Mucosa of descending colon (tissue), 3 donors: ENCODE measurements at regions not wholly inside any gene's neighbourhood (a gene's known extent, or its start where the extent isn't known, plus 50 kb on each side); places are given as distances from the start of the nearest gene placed in this dataset.

ENCODE experiments used
- ATAC-seq: fragments of 200-7000 bp; cut with Tn5 transposase; one replicate; pipeline ENCODE4 v1.9.1; 2020; ENCODE audit warnings: mild to moderate bottlenecking, moderate library complexity
- DNase-seq, 3 donors: peaks; one replicate each; pipeline ENCODE4 v3.0.0-alpha.2; 2020
- H3K36me3 ChIP-seq: fragments of 200-600 bp; one replicate; pipeline ENCODE4 v1.8.0; 2021; ENCODE audit warnings: low read depth, mild to moderate bottlenecking
- H3K4me1 ChIP-seq: fragments of 200-600 bp; one replicate; pipeline ENCODE4 v1.8.0; 2021; ENCODE audit warnings: low read depth, mild to moderate bottlenecking
- H3K4me3 ChIP-seq: fragments of 200-600 bp; one replicate; pipeline ENCODE4 v1.8.0; 2021; ENCODE audit warnings: mild to moderate bottlenecking
- H3K9me3 ChIP-seq: fragments of 200-600 bp; one replicate; pipeline ENCODE4 v1.8.0; 2021; ENCODE audit warnings: mild to moderate bottlenecking
- CTCF ChIP-seq: fragments of 200-600 bp; IDR thresholded peaks from one replicate; pipeline ENCODE4 v1.8.0; 2022; ENCODE audit warnings: antibody characterized with exemption, mild to moderate bottlenecking
- intact Hi-C, 2 donors: fragments of 100-400 bp; cut with DNase I in 1 of 2; cut with micrococcal nuclease in 1 of 2; formaldehyde crosslinking; loops; one replicate each; pipeline versions ENCODE4 v1.11.0 to v1.11.1; 2022; cut with DNase I, micrococcal nuclease
- donor health status: DM: no; HTN: no; CAD: no; lungs with moderate emphysema.
- donor health status: DM: no; HTN: no; CAD: no.
- donor health status: DM: no; HTN: yes; CAD: no.

GRCh38 chr1:82348487-82348886, 547.8 kb downstream of the ADGRL2 start:
- no peak for ATAC-seq
- Histone ChIP-seq H3K4me1 (no peaks in the 10 kb centered on the region), H3K4me3 (no peak overlapping the region), H3K9me3 (no peaks in the 10 kb centered on the region), H3K36me3 (no peaks in the 10 kb centered on the region)
- TF ChIP-seq CTCF: no peak
- DNase-seq: no peak
- intact Hi-C loops: no loop called here

GRCh38 chr1:82346141-82346540, 545.4 kb downstream of the ADGRL2 start:
- no peaks in the 10 kb centered on the region for H3K9me3 ChIP-seq
- intact Hi-C loops: no loop called here
- no peak for ATAC-seq
- H3K36me3 ChIP-seq: no peaks in the 10 kb centered on the region
- H3K4me3 ChIP-seq: no peak overlapping the region
- no peak for DNase-seq
- no peak for TF ChIP-seq CTCF
- H3K4me1 ChIP-seq: no peaks in the 10 kb centered on the region

GRCh38 chr1:82343381-82343780, 542.6 kb downstream of the ADGRL2 start:
- no peak for ATAC-seq
- no peak for TF ChIP-seq CTCF
- H3K4me1 ChIP-seq: no peaks in the 10 kb centered on the region
- no peak overlapping the region for H3K4me3 ChIP-seq
- intact Hi-C loops: no loop called here
- DNase-seq: no peak
- no peaks in the 10 kb centered on the region for H3K9me3 ChIP-seq
- H3K36me3 ChIP-seq: no peaks in the 10 kb centered on the region

- Histone ChIP-seq H3K4me3 (no peak overlapping the region), H3K36me3 (no peaks in the 10 kb centered on the region), H3K4me1 (no peaks in the 10 kb centered on the region), H3K9me3 (no peaks in the 10 kb centered on the region)
- TF ChIP-seq CTCF: no peak
- DNase-seq (no peak), ATAC-seq (no peak)
- intact Hi-C loops: no loop called here
Measured at GRCh38 chr1:82337635-82338034, 536.9 kb downstream of the ADGRL2 start.

- TF ChIP-seq CTCF: no peak
- ATAC-seq: no peak
- Histone ChIP-seq H3K9me3 (no peaks in the 10 kb centered on the region), H3K36me3 (no peaks in the 10 kb centered on the region), H3K4me1 (no peaks in the 10 kb centered on the region), H3K4me3 (no peak overlapping the region)
- DNase-seq: no peak
- intact Hi-C loops: no loop called here
Measured at GRCh38 chr1:82330330-82330729, 529.6 kb downstream of the ADGRL2 start.

- H3K9me3 ChIP-seq: no peaks in the 10 kb centered on the region
Measured at GRCh38 chr1:82329226-82329625, 528.5 kb downstream of the ADGRL2 start.

More at GRCh38 chr1:82329226-82329625, 528.5 kb downstream of the ADGRL2 start:
- H3K36me3 ChIP-seq: no peaks in the 10 kb centered on the region
- no peak for DNase-seq
- intact Hi-C loops: no loop called here
- no peak overlapping the region for H3K4me3 ChIP-seq
- no peak for TF ChIP-seq CTCF
- no peaks in the 10 kb centered on the region for H3K4me1 ChIP-seq
- ATAC-seq: no peak
